Tongue (tissue), 1 donor: ENCODE measurements at regions not wholly inside any gene's neighbourhood (a gene's known extent, or its start where the extent isn't known, plus 50 kb on each side); places are given as distances from the start of the nearest gene placed in this dataset.

Experiments used
- DNase-seq: peaks from one replicate; pipeline ENCODE4 v3.0.0-alpha.2; 2015

DNA sequence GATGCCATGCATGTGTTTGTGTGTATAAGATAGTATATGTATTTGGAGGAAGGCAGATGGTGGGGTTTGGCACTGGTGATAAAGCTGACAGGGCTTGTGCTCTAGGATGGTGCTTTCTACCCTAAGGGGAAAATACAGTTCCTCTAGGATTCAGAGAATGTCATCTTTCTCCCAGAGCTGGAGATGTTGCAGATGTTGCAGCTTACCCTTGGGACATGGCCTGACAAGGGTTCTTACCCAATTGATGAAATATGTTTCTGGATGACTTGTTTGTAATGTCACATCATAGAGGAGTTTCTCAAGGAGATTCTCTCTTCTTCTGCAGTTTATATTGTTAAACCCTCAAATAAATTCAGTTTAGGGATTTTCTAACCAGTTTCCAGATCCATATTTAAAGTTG is 52.5 kb upstream of the PITX2 start:
- no peak for DNase-seq

DNA sequence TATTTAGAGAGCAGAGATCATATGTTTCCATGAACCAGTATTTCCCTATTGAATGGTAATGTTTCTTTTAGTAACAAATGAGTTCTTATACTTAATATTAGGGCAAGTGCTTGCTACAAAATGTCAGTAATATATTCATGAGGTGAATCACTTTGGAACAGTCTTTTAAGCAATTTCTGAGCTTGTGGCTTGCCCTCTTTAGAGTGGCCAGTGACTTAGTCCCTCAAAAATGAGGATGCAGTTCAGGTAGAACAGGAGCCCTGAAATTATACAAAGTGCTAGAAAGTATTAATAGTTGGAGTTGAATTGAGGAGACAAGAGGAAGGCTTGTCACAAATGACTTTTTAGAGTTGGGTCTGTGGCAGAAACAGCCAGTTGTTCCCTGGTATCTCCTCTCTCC is 53.4 kb upstream of the PITX2 start:
- DNase-seq, result no peak

DNA sequence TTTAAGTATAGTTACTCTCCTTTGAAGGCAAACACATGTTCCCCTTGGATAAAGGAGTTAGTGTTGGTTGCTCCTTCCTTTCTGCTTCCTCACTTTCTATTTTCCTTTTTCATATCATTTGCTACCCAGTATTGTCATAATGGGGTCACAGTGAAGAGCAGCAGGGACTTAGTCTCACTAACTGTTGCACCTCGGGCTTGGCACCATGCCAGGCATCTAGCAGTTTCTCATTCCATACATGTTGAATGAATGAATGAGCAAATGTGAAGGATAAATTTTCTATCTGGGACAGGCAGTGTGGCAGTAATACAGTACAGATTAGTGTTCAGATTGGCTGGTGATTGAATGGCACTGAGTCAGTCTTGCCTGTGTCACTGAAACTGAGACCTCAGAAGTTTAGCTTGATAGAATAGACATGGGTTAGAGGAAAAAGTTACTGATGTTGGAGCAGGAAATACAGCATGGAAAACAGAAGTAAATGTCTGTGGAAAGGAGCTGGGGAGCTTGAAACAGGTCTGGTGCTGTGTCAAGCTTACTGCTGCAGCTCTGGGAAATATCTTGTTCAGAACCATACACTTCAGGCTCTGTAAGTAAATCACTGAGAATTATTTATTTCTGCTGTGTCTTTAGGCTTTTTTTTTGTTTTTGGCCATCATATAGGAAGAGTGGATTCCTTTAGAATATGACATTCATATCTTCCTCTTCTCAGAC is 55.8 kb upstream of the PITX2 start:
- no peak for DNase-seq

GRCh38 chr4:110680265-110680664 is 57.4 kb upstream of the PITX2 start:
- DNase-seq, result no peak

- no peak for DNase-seq
Observed at GRCh38 chr4:110681381-110681780, 58.5 kb upstream of the PITX2 start.

GRCh38 chr4:110682311-110682710 is 59.4 kb upstream of the PITX2 start:
- no peak for DNase-seq

DNA sequence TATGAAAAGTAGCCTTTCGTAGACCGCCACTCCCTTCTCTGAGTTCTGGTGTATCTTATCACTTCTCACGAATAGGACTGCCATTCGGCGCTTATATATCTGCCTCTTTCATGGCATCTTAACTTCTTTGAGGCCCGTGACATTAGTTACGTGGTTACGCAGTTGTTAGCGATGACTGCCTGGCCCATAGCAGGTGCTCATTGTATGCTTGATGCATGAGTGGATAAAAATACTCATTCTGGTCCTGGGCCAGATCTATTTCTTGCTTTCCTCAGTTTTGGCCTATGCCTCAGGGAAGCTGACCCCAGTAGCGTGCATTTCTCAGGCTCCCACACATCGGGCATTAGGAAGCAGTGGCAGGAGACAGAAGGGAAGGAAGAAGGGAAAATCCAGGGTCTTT is 60.7 kb upstream of the PITX2 start:
- peak; percentile 73 for DNase-seq

DNA sequence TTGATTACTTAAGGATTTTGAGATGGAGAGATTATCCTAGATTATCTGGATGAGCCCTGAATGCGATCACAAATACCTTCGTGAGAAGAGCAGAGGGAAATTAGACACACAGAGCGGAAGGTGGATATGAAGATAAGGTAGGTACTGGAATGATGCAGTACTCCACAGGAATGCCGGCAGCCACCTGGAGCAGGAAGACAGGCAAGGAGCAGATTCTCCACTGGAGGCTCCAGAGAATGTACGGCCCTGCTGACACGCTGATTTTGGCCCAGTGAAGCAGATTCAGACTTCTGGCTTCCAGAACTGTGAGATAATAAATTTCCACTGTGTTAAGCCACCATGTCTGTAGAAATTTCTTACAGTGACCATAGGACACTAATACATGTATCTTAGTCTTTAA is 79.4 kb upstream of the PITX2 start:
- DNase-seq, result no peak

DNA sequence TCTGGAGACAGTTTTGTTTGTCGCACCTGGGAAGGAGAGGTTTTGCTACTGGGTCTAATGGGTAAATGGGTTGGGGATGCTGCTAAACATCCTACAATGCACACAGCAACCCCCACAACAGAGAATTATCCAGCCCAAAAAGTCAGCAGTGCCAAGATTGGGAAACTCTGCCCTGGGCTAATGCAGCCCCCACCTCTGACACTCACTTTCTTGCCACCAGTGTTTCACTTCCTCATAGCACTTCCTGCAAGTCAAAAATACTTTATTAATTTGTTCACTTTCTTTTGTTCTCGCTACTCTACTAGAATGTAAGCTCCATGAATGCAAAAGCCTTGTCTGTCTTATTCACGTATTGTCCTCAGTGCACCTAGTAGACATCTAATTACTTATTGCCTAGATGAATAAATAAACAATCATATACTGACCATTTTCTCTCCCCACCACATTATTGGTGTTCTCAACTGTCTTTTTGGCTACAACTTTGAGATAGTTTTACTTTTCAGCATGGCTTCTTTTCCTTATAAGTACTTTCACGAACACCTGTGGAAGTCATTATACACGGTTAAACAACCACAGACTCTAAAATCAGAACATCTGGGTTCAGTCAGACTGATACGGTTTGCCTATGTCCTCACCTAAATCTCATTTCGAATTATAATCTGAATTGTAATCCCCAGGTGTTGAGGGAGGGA is 82.0 kb upstream of the PITX2 start:
- DNase-seq, result no peak

DNA sequence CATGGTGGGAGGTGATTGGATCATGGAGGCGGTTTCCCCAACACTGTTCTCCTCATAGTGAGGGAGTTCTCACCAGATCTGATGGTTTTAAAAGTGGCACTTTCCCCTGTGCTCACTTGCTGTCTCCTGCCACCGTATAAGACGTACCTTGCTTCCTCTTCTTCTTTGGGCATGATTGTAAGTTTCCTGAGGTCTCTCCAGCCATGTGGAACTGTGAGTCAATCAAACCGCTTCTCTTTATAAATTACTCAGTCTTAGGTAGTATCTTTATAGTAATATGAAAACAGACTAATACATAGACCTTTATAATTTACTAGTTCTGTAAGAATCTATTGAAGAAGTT is 82.5 kb upstream of the PITX2 start:
- no peak for DNase-seq

- DNase-seq, result no peak
Observed at GRCh38 chr4:110710070-110710469, 87.2 kb upstream of the PITX2 start.

GRCh38 chr4:110712486-110712885 is 89.6 kb upstream of the PITX2 start:
- no peak for DNase-seq

GRCh38 chr4:110730318-110730717 is 107.4 kb upstream of the PITX2 start:
- no peak for DNase-seq

GRCh38 chr4:110733901-110734300 is 111.0 kb upstream of the PITX2 start:
- no peak for DNase-seq

- DNase-seq, result peak; percentile 35
Observed at GRCh38 chr4:110735686-110736085, 112.8 kb upstream of the PITX2 start.

DNA sequence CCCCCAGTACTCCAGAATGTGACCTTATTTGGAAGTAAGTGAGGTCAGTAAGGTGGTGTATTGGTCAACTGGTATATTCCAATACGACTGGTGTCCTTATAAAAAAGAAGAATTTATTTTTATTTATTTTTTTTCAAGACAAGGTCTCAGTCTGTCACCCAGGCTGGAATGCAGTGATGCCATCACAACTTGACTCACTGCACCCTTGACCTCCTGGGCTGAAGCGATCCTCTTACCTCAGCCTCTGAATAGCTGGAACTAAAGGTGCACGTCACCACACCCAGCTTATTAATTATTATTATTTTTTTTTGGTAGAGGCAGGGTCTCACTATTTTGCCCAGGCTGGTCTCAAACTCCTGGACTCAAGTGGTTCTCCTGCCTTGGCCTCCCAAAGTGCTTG is 115.1 kb upstream of the PITX2 start:
- DNase-seq, result no peak

DNA sequence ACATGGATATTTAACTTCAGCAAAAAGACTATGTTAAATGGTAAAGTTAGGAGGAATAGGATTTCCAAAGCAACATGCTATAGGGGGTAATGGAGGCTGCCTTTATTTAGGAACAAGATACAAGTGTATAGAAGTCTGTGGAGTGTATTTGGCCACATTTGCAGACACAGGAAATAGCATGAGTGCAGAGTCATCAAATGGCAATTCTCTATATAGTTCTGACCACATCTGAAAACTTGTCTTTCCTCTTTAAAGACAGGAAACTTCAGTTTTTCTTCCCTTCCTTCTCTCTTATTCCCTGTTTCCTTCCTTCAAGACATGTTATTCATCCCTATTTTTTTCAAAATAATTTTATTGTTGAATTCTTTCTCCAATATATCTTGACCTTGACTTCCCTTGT is 119.3 kb upstream of the PITX2 start:
- no peak for DNase-seq

DNA sequence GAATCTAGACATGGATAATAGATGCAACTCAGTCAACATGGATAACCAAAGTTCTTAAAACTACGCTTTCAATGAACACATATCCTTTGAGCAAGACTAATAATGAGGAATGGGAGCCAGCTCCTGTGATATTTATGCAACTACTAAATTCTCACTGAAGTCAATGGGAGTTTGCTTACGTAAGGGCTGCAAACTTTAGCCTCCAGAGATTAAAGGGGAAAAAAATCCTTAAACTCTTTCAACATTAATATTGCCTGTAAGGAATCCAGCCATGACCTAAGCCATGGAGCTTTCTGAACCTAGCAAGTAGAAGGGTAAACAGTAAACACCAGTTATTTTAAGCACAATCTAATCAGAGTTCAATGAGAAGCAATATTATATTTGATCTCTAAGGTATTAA is 125.2 kb upstream of the PITX2 start:
- DNase-seq, result no peak

- DNase-seq, result no peak
Observed at GRCh38 chr4:110751183-110751582, 128.3 kb upstream of the PITX2 start.

GRCh38 chr4:110751986-110752385 is 129.1 kb upstream of the PITX2 start:
- no peak for DNase-seq

GRCh38 chr4:110753466-110753865 is 130.6 kb upstream of the PITX2 start:
- DNase-seq, result no peak

DNA sequence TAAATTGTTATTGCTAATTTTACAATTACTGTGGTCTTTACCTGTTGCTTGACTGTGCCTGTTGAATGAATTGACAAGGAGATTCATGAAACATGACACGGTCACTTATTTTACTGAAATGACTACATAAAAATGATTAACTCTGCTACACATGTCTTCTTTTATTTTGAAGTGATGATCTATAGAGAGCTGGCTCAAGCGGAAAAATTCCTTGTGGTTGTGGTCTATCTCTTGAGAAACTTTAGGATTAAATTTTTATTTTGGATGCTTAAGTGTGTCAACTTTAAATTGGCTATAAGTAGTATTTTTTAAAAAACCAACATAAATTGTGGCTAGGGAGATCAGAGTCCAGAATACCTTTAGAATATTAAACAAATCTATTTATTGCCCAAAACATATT is 131.8 kb upstream of the PITX2 start:
- no peak for DNase-seq

- DNase-seq, result no peak
Observed at GRCh38 chr4:110769578-110769977, 146.7 kb upstream of the PITX2 start.

GRCh38 chr4:110770353-110770752 is 147.5 kb upstream of the PITX2 start:
- no peak for DNase-seq

- no peak for DNase-seq
Observed at GRCh38 chr4:110778521-110778920, 155.6 kb upstream of the PITX2 start.
